Stimulated activated naive CD8-positive, alpha-beta T cell treated with anti-CD3 and anti-CD28 coated beads, Interleukin-15, Interleukin-2, amounts not matched to agents 100 ng/mL and 50 ng/mL, for 24 hours (primary cell): ENCODE measurements at regions not wholly inside any gene's neighbourhood (a gene's known extent, or its start where the extent isn't known, plus 50 kb on each side); places are given as distances from the start of the nearest gene placed in this dataset.

Source experiments
- H3K27ac Mint-ChIP-seq: one replicate; pipeline ENCODE4 v1.8.0; 2021; ENCODE audit warnings: mild to moderate bottlenecking, mixed read lengths
- H3K27me3 Mint-ChIP-seq: one replicate; pipeline ENCODE4 v1.8.0; 2021; ENCODE audit warnings: mixed read lengths
- H3K36me3 Mint-ChIP-seq: one replicate; pipeline ENCODE4 v1.8.0; 2021; ENCODE audit warnings: low read depth, mixed read lengths
- H3K4me1 Mint-ChIP-seq: one replicate; pipeline ENCODE4 v1.8.0; 2021; ENCODE audit warnings: low read depth, mixed read lengths
- H3K4me3 Mint-ChIP-seq: one replicate; pipeline ENCODE4 v1.8.0; 2021; ENCODE audit warnings: mild to moderate bottlenecking, mixed read lengths
- H3K9me3 Mint-ChIP-seq: one replicate; pipeline ENCODE4 v1.8.0; 2021; ENCODE audit warnings: mixed read lengths

DNA sequence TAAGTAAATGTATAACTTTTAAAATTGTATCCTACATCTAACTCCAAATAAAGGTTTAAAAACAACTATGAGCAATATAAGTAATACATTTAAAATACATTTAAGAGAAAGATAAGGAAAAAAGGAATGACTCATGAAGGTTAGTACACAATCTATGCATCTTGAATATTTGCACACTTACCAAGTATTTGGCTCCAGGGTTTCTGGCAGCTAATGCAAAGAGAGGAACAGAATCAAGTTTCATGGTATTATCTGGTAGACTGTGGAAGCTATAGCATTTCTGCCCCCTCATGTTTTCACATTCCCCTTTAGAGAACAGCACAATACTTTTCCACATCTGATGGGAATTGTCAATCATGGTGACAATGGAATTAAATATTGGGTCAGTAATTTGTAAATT, 132.1 kb downstream of the COX7C start:
- Mint-ChIP-seq H3K9me3 (no peaks in the 10 kb centered on the region), H3K4me3 (no peak overlapping the region), H3K27ac (no peak overlapping the region), H3K27me3 (no peaks in the 10 kb centered on the region), H3K36me3 (no peaks in the 10 kb centered on the region), H3K4me1 (no peaks in the 10 kb centered on the region)

DNA sequence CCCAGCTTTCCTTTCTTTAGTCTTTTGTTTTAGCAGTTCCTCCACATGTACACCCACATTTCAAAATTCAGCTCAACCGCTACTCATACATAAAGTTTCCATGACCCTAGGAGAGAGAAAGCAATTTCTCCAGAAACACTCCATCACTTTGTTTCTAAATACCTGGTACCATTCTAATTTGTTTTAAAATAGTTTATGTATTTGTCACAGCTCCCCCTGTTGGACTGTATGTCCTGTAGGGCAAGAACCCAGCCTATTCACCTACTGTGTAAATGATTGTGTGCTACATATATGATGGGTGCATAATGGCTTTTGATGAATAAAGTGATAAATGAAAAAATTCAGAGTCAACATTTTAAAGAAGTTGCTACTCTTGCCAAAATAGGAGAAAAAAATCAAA, 139.1 kb downstream of the COX7C start:
- Mint-ChIP-seq H3K27me3 (peaks cover 4% of the 10 kb centered on the region), H3K36me3 (no peaks in the 10 kb centered on the region), H3K4me3 (no peak overlapping the region), H3K4me1 (no peaks in the 10 kb centered on the region), H3K9me3 (no peaks in the 10 kb centered on the region), H3K27ac (no peak overlapping the region)

DNA sequence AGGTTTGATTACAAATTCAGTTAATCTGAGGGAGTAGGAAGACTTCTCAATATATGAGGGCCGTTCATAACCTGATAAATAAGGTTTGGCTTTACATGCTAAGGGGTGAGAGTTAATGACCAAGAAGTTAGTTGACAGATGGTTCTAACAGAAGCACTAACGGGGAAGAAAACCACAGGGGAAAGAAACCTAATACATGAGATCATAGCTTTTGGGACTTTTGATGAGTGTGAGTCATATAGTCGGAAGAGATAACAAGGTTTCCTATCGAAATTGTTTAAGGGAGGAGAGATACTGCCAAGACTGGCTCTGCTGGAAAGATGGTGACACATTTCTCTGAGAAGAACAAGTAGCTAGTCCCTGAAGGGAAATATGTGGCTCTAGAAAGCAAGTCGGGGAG, 140.1 kb downstream of the COX7C start:
- Mint-ChIP-seq H3K27ac (no peak overlapping the region), H3K4me1 (no peaks in the 10 kb centered on the region), H3K27me3 (peaks cover 4% of the 10 kb centered on the region)

DNA sequence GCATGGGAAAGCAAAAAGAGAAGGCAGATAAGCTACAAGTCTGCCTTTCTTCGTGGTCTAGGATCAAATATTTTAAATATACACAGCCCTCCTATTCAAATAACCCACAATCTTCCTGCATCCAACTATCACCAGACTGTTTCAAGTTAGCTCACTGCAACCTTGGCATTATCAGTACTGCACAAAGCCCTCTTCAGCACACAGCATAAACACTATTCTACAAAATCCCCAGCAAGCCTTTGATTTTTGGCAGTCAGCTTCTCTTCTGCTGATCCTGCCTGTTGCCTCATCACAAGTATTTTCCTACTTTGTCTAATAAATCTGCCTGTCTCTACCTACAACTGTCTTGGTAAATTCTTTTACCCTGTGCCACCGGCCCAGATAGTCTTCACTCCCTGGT, 142.9 kb downstream of the COX7C start:
- Mint-ChIP-seq H3K27me3 (peaks cover 4% of the 10 kb centered on the region), H3K4me1 (no peaks in the 10 kb centered on the region), H3K4me3 (no peak overlapping the region), H3K36me3 (no peaks in the 10 kb centered on the region), H3K27ac (no peak overlapping the region), H3K9me3 (no peaks in the 10 kb centered on the region)

More for the DNA sequence above, 140.1 kb downstream of the COX7C start:
- no peaks in the 10 kb centered on the region for H3K36me3 Mint-ChIP-seq
- H3K9me3 Mint-ChIP-seq, result no peaks in the 10 kb centered on the region
- no peak overlapping the region for H3K4me3 Mint-ChIP-seq

DNA sequence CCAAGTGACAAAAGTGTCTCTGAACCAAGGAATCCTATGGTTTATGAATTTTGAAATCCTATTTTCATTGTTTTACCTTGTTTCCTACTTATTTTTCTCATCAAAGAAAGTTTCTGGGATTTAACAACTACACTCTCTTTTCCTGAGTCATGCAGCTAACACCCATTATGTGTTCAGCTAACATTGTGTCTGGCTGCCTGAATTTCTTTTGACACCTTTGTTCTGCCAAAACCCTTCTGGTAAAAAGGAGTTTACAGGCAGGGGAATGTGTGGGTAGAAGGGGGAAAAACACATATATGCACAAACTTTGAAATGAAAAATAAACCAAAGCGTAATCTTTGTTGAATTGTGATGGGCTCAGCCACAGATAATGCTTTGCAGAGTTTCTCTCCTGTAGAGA, 146.2 kb downstream of the COX7C start:
- Mint-ChIP-seq H3K27me3 (peaks cover 4% of the 10 kb centered on the region), H3K4me1 (no peaks in the 10 kb centered on the region), H3K9me3 (no peaks in the 10 kb centered on the region), H3K27ac (no peak overlapping the region), H3K4me3 (no peak overlapping the region), H3K36me3 (no peaks in the 10 kb centered on the region)

DNA sequence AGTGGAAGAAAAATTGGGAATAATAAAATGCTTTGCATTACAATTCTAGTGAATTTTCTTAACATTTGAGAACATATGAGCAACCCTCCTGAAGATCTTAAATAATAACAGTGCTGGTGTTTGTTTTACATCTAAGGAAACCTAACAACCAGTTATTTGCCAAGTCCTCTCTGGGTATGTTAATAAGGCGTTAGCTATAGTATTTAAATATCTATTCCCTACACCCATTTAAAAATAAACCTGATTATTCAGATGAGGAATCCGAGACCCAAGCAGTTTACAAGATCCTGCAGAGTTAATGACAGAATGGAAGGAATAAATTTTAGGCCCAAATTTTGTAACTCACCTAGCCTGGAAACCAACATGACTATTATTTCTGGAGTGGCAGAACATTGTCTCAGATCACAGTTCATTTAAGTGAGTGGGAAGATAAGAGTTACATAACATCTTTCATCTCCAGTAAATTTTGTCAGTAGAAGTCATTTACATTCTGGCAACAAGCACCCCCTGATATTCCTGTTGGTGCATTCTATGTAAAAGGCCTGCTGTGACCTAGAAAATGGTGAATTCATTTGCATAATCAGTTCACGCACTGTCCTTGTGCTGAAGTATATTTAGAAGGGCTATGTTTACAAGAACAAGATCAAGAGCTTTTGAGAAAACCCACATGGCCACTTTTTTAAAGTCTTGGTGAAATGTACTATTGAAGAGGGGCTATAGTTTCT, 148.2 kb downstream of the COX7C start:
- H3K9me3 Mint-ChIP-seq, result peaks cover 7% of the 10 kb centered on the region
- H3K4me3 Mint-ChIP-seq, result no peak overlapping the region
- peaks cover under 1% of the 10 kb centered on the region for H3K27me3 Mint-ChIP-seq
- H3K27ac Mint-ChIP-seq, result no peak overlapping the region
- no peaks in the 10 kb centered on the region for H3K4me1 Mint-ChIP-seq
- H3K36me3 Mint-ChIP-seq, result no peaks in the 10 kb centered on the region

DNA sequence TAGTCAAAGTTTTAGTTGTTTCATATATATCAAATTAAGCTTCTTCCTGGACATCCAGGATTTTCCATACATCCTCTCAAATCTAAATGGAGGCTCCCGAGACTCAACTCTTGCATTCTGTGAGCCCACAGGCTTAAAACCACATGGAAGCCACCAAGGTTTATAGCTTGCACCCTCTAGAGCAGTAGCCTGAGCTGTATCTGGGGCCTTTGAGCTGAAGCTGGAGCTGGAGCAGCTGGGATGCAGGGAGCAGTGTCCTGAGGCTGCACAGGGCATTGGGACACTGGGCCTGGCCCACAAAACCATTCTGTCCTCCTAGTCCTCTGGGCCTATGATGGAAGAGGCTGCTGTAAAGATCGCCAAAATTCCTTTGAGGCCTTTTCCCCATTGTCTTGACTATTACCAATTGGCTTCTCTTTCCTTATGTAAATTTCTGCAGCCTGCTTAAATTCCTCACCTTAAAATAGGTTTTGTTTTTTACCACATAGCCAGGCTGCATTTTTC, 151.0 kb downstream of the COX7C start:
- Mint-ChIP-seq H3K27ac (no peak overlapping the region), H3K4me1 (no peaks in the 10 kb centered on the region), H3K9me3 (peaks cover 13% of the 10 kb centered on the region), H3K4me3 (no peak overlapping the region), H3K27me3 (no peaks in the 10 kb centered on the region), H3K36me3 (no peaks in the 10 kb centered on the region)

DNA sequence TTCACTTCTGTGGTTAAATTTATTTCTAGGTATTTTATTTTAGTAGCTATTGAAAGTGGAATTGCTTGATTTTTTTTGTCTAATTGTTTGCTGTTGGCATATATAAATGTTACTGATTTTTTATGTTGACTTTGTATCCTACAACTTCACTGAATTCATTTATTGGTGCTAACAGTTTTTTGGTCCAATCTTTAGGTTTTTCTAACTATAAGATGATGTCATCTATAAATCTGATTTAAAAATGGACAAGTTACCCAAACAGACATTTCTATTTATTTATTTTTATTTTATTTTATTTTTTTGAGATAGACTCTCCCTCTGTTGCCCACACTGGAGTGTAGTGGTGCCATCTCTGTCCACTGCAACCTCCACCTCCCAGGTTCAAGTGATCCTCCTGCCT, 162.3 kb downstream of the COX7C start:
- peaks cover 4% of the 10 kb centered on the region for H3K27me3 Mint-ChIP-seq
- H3K9me3 Mint-ChIP-seq, result peaks cover 9% of the 10 kb centered on the region
- no peaks in the 10 kb centered on the region for H3K36me3 Mint-ChIP-seq
- H3K27ac Mint-ChIP-seq, result no peak overlapping the region
- no peak overlapping the region for H3K4me3 Mint-ChIP-seq
- no peaks in the 10 kb centered on the region for H3K4me1 Mint-ChIP-seq

DNA sequence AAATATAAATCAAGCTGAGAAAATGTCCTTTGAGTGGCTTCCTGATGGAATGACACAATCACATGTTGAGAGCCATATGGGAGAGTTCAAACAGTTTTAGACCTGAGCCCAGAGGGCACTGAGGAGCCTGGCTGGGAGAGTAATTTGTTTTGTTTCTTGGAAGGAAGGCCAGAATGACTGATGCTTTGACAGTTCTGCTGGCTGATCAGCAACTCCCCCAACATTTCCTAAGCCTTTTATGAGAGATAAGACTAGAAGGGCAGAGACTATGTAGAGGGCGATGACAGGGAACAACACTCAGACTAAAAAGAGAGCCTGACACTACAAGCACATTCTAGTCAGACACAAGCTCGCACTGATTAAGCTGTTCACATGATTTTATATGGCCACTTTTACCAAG, 169.2 kb downstream of the COX7C start:
- H3K4me1 Mint-ChIP-seq, result no peaks in the 10 kb centered on the region
- H3K36me3 Mint-ChIP-seq, result no peaks in the 10 kb centered on the region
- H3K27me3 Mint-ChIP-seq, result no peaks in the 10 kb centered on the region
- no peaks in the 10 kb centered on the region for H3K9me3 Mint-ChIP-seq
- no peak overlapping the region for H3K4me3 Mint-ChIP-seq
- no peak overlapping the region for H3K27ac Mint-ChIP-seq

DNA sequence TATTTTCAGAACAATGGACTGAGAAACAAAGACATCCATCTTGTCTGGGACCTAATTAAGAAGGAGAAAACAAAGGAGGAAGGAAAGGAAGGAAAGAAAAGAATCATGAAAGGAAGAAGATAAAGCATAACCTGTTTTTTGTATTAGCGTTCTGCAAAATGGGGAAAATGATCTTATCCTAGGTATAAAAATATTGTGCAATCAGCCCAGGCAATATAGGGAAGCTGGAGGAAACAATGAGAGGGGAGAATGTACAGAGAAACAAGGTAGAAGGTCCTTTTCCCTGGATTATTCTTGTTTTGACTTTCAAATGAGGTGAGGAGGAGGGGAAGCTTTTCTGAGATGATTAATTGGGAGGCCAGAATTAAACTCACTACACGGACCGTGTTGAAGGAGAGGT, 177.9 kb downstream of the COX7C start:
- Mint-ChIP-seq H3K4me3 (no peak overlapping the region), H3K27ac (no peak overlapping the region), H3K9me3 (no peaks in the 10 kb centered on the region), H3K4me1 (no peaks in the 10 kb centered on the region), H3K27me3 (peaks cover 5% of the 10 kb centered on the region), H3K36me3 (no peaks in the 10 kb centered on the region)

DNA sequence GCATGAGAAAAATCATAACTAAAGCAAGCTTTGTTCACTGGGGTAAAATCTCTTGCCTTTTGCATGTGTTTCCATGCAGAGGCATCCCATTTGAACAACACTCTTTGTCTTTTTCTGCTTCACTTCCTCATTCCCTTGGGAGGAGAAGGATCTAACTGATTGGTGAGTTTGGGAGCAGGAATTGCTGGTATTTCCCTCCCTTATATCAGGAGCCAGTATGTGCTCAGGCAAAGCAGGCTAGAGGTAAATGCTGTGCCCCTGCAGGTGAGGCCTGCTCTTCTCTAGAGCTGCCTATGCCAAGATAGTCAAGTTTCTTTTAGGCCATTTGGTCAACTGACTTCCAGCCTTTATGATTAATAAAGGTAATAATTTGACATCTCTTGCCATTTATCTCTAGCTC, 179.9 kb downstream of the COX7C start:
- no peaks in the 10 kb centered on the region for H3K4me1 Mint-ChIP-seq

DNA sequence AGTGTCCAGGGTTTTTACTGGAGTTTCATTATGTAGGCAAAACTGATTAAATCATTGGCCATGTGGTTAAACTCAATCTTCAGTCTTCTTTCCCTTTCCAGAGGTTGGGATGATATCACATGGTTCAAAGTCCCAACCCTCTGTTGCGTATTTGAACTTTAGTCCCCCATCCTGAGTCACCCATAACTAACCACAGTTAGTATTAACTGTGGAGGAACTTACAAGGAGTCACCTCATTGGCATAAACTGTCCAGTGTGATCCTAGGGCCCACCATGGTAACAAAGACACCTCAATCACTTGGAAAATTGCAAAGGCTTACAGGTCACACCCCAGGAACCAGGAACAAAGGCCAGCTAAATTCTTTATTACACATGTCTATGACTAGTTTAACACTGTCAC, 188.5 kb downstream of the COX7C start:
- H3K36me3 Mint-ChIP-seq, result no peaks in the 10 kb centered on the region
- H3K27ac Mint-ChIP-seq, result no peak overlapping the region
- H3K9me3 Mint-ChIP-seq, result no peaks in the 10 kb centered on the region
- H3K4me1 Mint-ChIP-seq, result no peaks in the 10 kb centered on the region
- peaks cover 5% of the 10 kb centered on the region for H3K27me3 Mint-ChIP-seq
- H3K4me3 Mint-ChIP-seq, result no peak overlapping the region

More for the DNA sequence above, 179.9 kb downstream of the COX7C start:
- H3K36me3 Mint-ChIP-seq, result no peaks in the 10 kb centered on the region
- H3K27ac Mint-ChIP-seq, result no peak overlapping the region
- H3K27me3 Mint-ChIP-seq, result peaks cover 5% of the 10 kb centered on the region
- no peaks in the 10 kb centered on the region for H3K9me3 Mint-ChIP-seq
- no peak overlapping the region for H3K4me3 Mint-ChIP-seq

DNA sequence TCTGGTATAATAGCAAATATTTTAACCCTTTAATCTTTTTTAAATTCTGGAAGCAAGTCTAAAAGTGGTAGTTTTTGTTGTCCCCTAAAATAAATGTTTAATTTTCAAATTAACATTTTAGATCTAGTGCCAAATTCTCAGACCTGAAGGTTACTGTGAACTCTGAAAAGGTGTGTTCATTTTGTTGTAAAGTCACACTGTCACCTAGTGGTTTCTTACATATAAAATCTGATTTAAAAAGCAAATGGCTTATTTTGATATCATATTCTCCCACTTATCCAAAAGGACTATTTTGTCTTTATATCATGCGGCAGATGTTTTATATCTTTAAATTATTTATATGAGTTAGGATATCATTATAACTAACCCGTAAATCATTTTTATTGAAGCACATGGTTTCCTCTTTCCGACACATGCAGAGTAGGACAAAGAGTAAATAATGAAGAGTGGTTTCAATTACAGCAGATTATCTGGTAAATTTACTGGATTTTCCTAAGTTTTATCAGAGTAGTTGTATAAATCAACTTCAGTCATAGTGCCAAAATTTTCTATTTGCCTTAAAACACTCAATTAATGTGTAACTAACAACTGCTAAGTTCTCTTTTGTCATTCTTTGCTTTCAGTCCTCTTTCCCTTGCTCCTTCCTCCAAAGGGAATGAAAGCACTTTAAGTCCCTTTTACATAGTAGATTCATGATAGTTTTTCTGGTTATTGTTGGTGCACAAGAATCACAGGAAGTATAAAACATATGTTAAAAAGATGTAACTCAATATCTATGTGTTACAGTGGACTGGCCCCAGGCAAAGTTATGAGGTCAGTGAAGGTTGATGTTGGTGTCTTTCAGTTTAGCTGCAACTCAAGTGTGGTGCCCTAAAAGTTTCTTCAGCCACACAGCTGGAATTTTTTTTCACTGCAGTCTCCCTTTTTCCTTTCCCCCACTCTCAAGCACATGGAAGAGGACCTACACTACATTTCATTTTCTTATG, 189.6 kb downstream of the COX7C start:
- Mint-ChIP-seq H3K4me1 (no peaks in the 10 kb centered on the region), H3K27me3 (peaks cover 5% of the 10 kb centered on the region), H3K4me3 (no peak overlapping the region), H3K36me3 (no peaks in the 10 kb centered on the region), H3K9me3 (no peaks in the 10 kb centered on the region), H3K27ac (no peak overlapping the region)

DNA sequence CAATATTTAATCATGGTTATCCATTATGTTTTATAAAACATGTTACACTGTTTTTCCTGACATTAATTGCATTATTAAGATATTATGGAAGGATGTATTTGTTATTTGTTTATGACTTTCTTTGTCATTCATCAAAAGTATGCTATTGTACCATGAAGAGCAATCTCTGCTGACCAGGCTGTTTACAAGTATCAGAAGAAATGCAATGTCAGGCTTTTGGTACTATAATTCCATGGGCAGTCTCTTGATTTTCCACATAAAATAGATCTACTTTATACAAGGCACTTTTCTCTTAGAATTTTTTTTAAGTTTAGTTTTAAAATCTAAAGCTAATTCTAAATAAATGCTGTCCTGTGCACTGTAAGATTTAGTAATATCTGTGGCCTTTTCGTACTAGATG, 196.6 kb downstream of the COX7C start:
- Mint-ChIP-seq H3K27me3 (no peaks in the 10 kb centered on the region), H3K4me3 (no peak overlapping the region), H3K27ac (no peak overlapping the region), H3K9me3 (no peaks in the 10 kb centered on the region), H3K36me3 (no peaks in the 10 kb centered on the region), H3K4me1 (no peaks in the 10 kb centered on the region)

DNA sequence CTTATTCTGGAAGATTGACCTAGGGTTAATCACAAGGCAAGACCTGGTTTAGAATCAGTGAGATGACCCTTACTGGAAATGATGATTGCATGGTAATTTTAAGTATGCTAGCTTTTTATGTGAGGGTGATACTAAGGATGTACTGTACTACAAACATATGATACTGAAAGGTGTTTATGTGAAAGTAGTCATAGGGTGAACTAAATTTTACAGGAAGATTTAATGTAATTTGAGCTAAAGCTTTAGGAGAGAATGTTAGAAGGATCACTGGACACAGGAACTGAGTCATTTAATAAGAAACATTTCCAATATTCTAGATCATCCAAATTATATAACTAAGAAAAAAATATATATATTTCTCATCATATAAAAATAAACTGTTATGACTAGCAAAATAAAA, 197.2 kb downstream of the COX7C start:
- Mint-ChIP-seq H3K36me3 (no peaks in the 10 kb centered on the region), H3K4me1 (no peaks in the 10 kb centered on the region), H3K27me3 (no peaks in the 10 kb centered on the region), H3K4me3 (no peak overlapping the region), H3K27ac (no peak overlapping the region), H3K9me3 (no peaks in the 10 kb centered on the region)
